ENCODE measurements at regions not wholly inside any gene's neighbourhood (a gene's known extent, or its start where the extent isn't known, plus 50 kb on each side); places are given as distances from the start of the nearest gene placed in this dataset.

DNA sequence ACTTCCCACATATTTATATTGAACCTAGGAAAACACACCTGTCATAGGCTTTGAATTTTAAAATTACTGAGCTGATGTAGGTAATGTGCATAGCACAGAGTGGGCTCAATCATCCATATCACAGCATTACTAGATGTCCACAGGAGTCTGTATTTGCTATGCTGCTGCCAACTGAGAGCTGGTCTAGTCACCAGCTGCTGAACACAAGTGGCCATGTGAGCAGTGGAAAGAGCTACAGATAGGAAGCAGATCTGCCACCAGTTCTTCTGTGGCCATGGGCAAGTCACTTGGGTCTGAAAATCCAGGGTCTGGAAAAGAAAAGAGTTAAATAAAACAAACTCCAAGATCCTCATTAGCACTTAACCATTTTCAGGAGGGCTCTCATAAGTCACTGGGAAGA is 91.8 kb downstream of the APIP start:
- no peaks in the 10 kb centered on the region for H3K36me3 ChIP-seq (ENCODE audit: control insufficient read depth, insufficient read depth, low read length)
- in situ Hi-C loops (cut with HindIII; ENCODE audit: low pct_unique_long_range_greater_than_20kb, low sequenced_read_pairs): no loop called here
- POLR2A ChIA-PET: no interaction called here
- H3K9me3 ChIP-seq (ENCODE audit: control insufficient read depth, insufficient read depth, low read depth, low read length): no peaks in the 10 kb centered on the region
- no peaks in the 10 kb centered on the region for H3K4me1 ChIP-seq (ENCODE audit: control insufficient read depth, insufficient read depth, low read length)
- no peak overlapping the region for H3K4me3 ChIP-seq (ENCODE audit: low read depth in 2 of 2, low read length in 2 of 2)
- CTCF ChIA-PET: no interaction called here
- intact Hi-C loops (cut with micrococcal nuclease; ENCODE audit: unreplicated experiment): no loop called here
- no peak for ATAC-seq
- TF ChIP-seq, protein P1, sequence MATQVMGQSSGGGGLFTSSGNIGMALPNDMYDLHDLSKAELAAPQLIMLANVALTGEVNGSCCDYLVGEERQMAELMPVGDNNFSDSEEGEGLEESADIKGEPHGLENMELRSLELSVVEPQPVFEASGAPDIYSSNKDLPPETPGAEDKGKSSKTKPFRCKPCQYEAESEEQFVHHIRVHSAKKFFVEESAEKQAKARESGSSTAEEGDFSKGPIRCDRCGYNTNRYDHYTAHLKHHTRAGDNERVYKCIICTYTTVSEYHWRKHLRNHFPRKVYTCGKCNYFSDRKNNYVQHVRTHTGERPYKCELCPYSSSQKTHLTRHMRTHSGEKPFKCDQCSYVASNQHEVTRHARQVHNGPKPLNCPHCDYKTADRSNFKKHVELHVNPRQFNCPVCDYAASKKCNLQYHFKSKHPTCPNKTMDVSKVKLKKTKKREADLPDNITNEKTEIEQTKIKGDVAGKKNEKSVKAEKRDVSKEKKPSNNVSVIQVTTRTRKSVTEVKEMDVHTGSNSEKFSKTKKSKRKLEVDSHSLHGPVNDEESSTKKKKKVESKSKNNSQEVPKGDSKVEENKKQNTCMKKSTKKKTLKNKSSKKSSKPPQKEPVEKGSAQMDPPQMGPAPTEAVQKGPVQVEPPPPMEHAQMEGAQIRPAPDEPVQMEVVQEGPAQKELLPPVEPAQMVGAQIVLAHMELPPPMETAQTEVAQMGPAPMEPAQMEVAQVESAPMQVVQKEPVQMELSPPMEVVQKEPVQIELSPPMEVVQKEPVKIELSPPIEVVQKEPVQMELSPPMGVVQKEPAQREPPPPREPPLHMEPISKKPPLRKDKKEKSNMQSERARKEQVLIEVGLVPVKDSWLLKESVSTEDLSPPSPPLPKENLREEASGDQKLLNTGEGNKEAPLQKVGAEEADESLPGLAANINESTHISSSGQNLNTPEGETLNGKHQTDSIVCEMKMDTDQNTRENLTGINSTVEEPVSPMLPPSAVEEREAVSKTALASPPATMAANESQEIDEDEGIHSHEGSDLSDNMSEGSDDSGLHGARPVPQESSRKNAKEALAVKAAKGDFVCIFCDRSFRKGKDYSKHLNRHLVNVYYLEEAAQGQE (IDR thresholded peaks at IDR 0.05; ENCODE audit: insufficient read depth in 1 of 2, low read depth in 2 of 2, low read length in 1 of 2): no peak
- TF ChIP-seq, protein P2, sequence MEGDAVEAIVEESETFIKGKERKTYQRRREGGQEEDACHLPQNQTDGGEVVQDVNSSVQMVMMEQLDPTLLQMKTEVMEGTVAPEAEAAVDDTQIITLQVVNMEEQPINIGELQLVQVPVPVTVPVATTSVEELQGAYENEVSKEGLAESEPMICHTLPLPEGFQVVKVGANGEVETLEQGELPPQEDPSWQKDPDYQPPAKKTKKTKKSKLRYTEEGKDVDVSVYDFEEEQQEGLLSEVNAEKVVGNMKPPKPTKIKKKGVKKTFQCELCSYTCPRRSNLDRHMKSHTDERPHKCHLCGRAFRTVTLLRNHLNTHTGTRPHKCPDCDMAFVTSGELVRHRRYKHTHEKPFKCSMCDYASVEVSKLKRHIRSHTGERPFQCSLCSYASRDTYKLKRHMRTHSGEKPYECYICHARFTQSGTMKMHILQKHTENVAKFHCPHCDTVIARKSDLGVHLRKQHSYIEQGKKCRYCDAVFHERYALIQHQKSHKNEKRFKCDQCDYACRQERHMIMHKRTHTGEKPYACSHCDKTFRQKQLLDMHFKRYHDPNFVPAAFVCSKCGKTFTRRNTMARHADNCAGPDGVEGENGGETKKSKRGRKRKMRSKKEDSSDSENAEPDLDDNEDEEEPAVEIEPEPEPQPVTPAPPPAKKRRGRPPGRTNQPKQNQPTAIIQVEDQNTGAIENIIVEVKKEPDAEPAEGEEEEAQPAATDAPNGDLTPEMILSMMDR (IDR thresholded peaks at IDR 0.05): no peak
- TF ChIP-seq POLR2AphosphoS5 (IDR thresholded peaks at IDR 0.05; ENCODE audit: low read depth, low read length) (no peak), SIN3A (IDR thresholded peaks at IDR 0.05; ENCODE audit: borderline replicate concordance, insufficient read depth, low read depth, low read length) (no peak), TCF7L2 (IDR thresholded peaks at IDR 0.05; ENCODE audit: low read depth, low read length) (no peak)
- BruUV-seq (replicated peaks): no TSS peak
- DNase-seq (ENCODE audit: low read depth, low spot score): no peak
- H3K27me3 ChIP-seq (ENCODE audit: control insufficient read depth, insufficient read depth, low read length): no peaks in the 10 kb centered on the region
- H3K27ac ChIP-seq (ENCODE audit: low read length): no peak overlapping the region

DNA sequence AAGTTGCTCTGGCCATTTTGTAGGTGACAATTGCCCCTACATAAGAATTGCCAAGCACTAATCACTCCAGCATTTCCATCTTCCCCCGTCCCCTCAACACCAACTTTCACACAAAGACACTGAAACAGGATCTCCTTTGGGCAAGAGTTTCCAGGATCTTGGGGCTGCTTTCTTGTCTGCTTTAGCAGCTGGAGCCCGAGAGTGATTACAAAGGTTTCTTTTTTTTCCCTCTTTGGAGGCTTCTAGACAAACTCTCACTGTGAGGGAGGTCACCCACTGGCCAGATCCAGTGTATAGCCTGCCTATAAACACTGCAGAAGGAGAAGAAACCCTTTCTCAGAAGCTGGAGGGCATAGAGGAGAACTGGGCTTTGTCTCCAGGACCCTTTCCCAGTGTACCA is 92.5 kb downstream of the APIP start:
- Histone ChIP-seq H3K36me3 (ENCODE audit: control insufficient read depth, insufficient read depth, low read length) (no peaks in the 10 kb centered on the region), H3K4me1 (ENCODE audit: control insufficient read depth, insufficient read depth, low read length) (no peaks in the 10 kb centered on the region), H3K27ac (ENCODE audit: low read length) (no peak overlapping the region), H3K4me3 (ENCODE audit: low read depth in 2 of 2, low read length in 2 of 2) (no peak overlapping the region), H3K27me3 (ENCODE audit: control insufficient read depth, insufficient read depth, low read length) (no peaks in the 10 kb centered on the region), H3K9me3 (ENCODE audit: control insufficient read depth, insufficient read depth, low read depth, low read length) (no peaks in the 10 kb centered on the region)
- no TSS peak for BruUV-seq (replicated peaks)
- in situ Hi-C loops (cut with HindIII; ENCODE audit: low pct_unique_long_range_greater_than_20kb, low sequenced_read_pairs): no loop called here
- DNase-seq (ENCODE audit: low read depth, low spot score) (no peak), ATAC-seq (no peak)
- ChIA-PET POLR2A (no interaction called here), CTCF (no interaction called here)
- no peak for TF ChIP-seq POLR2AphosphoS5 (IDR thresholded peaks at IDR 0.05; ENCODE audit: low read depth, low read length)
- TF ChIP-seq, protein P2 (IDR thresholded peaks at IDR 0.05): no peak
- TF ChIP-seq, protein P1 (IDR thresholded peaks at IDR 0.05; ENCODE audit: insufficient read depth in 1 of 2, low read depth in 2 of 2, low read length in 1 of 2): no peak
- TF ChIP-seq SIN3A (IDR thresholded peaks at IDR 0.05; ENCODE audit: borderline replicate concordance, insufficient read depth, low read depth, low read length): no peak
- TF ChIP-seq TCF7L2 (IDR thresholded peaks at IDR 0.05; ENCODE audit: low read depth, low read length): no peak
- intact Hi-C loops (cut with micrococcal nuclease; ENCODE audit: unreplicated experiment): no loop called here

Measured in Panc1 (cell line).